ENCODE measurements at regions not wholly inside any gene's neighbourhood (a gene's known extent, or its start where the extent isn't known, plus 50 kb on each side); places are given as distances from the start of the nearest gene placed in this dataset.

DNA sequence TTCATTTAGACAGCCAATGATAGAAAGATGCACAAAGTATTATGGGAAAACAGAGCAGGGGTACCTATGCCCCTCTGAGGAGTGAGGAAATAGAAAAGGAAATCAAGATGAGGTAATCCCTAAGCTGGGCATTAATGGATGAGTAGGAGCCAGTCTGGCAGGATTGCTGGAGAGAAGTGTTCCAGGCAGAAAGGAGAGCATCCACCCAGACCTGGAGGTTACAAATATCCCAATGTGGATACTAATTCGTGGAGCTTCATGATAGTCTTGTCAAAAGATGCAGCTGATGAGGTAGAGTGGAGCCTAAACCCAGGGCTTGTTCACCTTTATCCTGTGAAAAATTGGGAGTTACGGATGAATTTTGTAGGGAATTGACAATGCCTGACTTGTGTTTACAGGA lies 328.0 kb downstream of the ZNF608 start:
- H3K9me3 ChIP-seq = peaks cover 0 to 15% (median 7%) of the 10 kb centered on the region in 4 donors
- TF ChIP-seq POLR2A (IDR thresholded peaks at IDR 0.05) (no peak), EP300 (IDR thresholded peaks at IDR 0.05) (no peak), POLR2AphosphoS5 (IDR thresholded peaks at IDR 0.05) (no peak)
- TF ChIP-seq, protein P1, sequence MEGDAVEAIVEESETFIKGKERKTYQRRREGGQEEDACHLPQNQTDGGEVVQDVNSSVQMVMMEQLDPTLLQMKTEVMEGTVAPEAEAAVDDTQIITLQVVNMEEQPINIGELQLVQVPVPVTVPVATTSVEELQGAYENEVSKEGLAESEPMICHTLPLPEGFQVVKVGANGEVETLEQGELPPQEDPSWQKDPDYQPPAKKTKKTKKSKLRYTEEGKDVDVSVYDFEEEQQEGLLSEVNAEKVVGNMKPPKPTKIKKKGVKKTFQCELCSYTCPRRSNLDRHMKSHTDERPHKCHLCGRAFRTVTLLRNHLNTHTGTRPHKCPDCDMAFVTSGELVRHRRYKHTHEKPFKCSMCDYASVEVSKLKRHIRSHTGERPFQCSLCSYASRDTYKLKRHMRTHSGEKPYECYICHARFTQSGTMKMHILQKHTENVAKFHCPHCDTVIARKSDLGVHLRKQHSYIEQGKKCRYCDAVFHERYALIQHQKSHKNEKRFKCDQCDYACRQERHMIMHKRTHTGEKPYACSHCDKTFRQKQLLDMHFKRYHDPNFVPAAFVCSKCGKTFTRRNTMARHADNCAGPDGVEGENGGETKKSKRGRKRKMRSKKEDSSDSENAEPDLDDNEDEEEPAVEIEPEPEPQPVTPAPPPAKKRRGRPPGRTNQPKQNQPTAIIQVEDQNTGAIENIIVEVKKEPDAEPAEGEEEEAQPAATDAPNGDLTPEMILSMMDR (IDR thresholded peaks at IDR 0.05) = no peak
- 82 to 94% (median 90%) methylated on average over 2 of the region's 2 CpGs for WGBS, 5 donors
- DNase-seq = no peak
- no peaks in the 10 kb centered on the region for H3K4me1 ChIP-seq
- H3K4me3 ChIP-seq = no peak overlapping the region
- intact Hi-C loops (cut with DNase I; ENCODE audit: low total_unique reads) = no loop called here
- no peaks in the 10 kb centered on the region for H3K36me3 ChIP-seq
- no peak overlapping the region for H3K27ac ChIP-seq
- no peaks in the 10 kb centered on the region for H3K27me3 ChIP-seq

DNA sequence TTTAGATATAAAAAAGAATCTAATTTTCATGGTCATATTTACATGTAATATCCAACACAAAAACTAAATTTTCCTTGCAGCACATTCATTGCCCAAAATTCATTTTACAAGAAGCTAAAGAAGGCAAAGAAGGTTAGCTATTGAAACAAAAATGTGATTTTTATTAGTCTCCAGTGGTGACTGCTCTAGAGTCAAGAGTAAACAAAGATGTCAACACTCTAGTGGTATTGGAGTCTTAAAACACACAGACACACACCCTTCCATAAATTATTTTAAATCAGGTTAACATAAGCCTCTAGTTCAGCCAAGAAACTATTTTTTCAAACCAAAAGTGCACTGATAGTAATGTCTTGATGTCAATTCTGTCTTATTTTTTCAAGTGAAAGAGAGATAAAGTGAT lies 329.2 kb downstream of the ZNF608 start:
- H3K36me3 ChIP-seq = no peaks in the 10 kb centered on the region
- no peak overlapping the region for H3K27ac ChIP-seq
- no peak for TF ChIP-seq EP300 (IDR thresholded peaks at IDR 0.05)
- TF ChIP-seq, protein P1 (IDR thresholded peaks at IDR 0.05) = no peak
- no peaks in the 10 kb centered on the region for H3K4me1 ChIP-seq
- H3K9me3 ChIP-seq = peaks cover 0 to 5% (median under 1%) of the 10 kb centered on the region in 4 donors
- intact Hi-C loops (cut with DNase I; ENCODE audit: low total_unique reads) = no loop called here
- H3K27me3 ChIP-seq = no peaks in the 10 kb centered on the region
- no peak overlapping the region for H3K4me3 ChIP-seq
- no peak for DNase-seq

DNA sequence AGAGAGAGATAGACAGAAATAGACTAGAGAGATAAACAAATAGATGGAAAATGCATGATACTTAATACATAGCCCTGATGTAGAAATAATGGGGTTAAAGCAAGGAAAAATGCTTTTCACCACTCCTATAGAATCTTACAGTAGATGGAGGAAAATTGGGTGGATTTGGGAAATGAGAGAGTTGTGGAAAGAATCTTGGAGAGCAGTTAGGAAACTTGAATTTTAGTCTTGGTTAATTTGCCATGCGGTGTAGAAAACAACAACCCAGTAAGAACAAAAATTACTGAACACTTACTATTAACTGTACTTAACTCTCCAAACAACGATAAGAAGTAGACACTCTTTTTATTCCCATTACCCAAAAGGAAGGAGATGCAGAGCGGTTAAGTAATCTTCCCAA lies 329.8 kb downstream of the ZNF608 start:
- Histone ChIP-seq H3K27ac (no peak overlapping the region), H3K27me3 (no peaks in the 10 kb centered on the region), H3K36me3 (no peaks in the 10 kb centered on the region), H3K4me3 (no peak overlapping the region), H3K9me3 (no peaks in the 10 kb centered on the region), H3K4me1 (no peaks in the 10 kb centered on the region)
- no peak for TF ChIP-seq POLR2A (IDR thresholded peaks at IDR 0.05)
- no peak for DNase-seq
- WGBS, 5 donors = 91 to 98% (median 96%) methylated on average over 3 of the region's 3 CpGs
- intact Hi-C loops (cut with DNase I; ENCODE audit: low total_unique reads) = no loop called here

DNA sequence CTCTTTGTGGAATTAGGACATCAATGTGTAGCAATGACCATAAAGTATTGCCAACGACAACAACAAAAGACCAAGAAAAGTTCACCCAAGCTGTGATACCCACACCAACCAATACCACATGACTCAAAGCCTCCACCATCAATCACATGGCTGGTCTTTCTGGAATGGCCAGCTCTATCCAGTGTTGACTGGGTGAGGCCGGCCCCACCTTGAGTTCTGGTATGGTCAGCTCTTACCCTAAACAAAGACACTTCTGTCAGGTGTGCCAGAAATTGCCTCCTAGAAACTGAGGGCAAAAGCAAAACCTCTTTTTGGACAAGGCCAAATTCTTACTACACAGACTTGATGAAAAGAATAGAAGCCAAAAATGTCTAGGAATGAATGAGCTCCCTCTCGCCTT lies 331.5 kb downstream of the ZNF608 start:
- Histone ChIP-seq H3K36me3 (no peaks in the 10 kb centered on the region), H3K9me3 (no peaks in the 10 kb centered on the region), H3K27me3 (no peaks in the 10 kb centered on the region), H3K4me1 (no peaks in the 10 kb centered on the region), H3K27ac (no peak overlapping the region), H3K4me3 (no peak overlapping the region)
- WGBS, 5 donors = 81 to 91% (median 86%) methylated on average over 3 of the region's 3 CpGs
- TF ChIP-seq POLR2AphosphoS5 (IDR thresholded peaks at IDR 0.05) (no peak), POLR2A (IDR thresholded peaks at IDR 0.05) (no peak), EP300 (IDR thresholded peaks at IDR 0.05) (no peak)
- TF ChIP-seq, protein P1 (IDR thresholded peaks at IDR 0.05) = no peak
- DNase-seq = no peak
- intact Hi-C loops (cut with DNase I; ENCODE audit: low total_unique reads) = no loop called here

DNA sequence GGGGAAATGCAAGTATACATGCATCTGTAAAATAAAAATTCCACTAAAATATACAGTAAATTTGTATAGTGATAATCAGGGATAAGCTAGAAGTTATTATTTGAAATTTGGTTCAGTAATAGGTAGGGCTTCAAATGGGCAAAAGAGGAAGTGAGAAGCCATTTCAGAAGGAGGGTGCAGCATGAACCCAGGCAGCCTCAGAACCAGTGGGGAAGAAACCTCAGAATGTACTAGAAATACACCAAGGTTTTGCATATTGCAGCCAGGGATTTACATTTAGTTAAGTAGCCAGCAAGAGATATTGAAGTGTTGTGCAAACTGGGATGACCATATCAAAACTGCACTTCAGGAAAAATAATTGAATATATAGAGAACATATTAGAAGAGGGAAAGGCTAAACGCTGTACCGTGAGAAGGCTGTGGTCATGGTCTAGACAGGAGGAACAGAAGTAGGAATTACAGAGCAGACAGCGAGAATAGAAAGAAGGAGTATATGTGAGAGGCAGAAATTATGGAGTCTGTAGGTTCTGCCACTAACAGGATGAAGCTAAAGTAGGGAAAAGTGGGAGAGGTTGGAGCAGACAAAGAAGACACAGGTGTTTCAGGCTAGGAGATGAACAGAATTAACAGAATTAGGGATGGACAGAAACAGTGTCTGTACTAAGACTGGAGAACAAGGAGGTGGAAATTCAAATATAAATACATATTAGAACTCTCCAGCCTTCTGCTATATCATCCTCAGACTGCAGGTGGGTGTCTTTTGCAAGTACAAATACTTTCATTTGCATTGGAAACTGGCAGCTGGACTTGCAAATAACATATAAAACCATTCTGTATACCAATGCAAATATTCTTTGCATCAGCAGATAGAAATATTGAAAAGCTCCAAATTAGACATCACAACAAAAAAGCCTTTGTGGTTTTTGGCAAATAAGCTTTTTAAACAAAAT lies 335.6 kb downstream of the ZNF608 start:
- H3K4me1 ChIP-seq = no peaks in the 10 kb centered on the region
- no peak overlapping the region for H3K27ac ChIP-seq
- no peak for DNase-seq
- intact Hi-C loops (cut with DNase I; ENCODE audit: low total_unique reads) = no loop called here
- 75 to 94% (median 92%) methylated on average over 3 of the region's 3 CpGs for WGBS, 5 donors
- TF ChIP-seq, protein P1 (IDR thresholded peaks at IDR 0.05) = no peak
- TF ChIP-seq POLR2AphosphoS5 (IDR thresholded peaks at IDR 0.05) (no peak), EP300 (IDR thresholded peaks at IDR 0.05) (no peak), POLR2A (IDR thresholded peaks at IDR 0.05) (no peak)
- H3K9me3 ChIP-seq = no peaks in the 10 kb centered on the region
- H3K36me3 ChIP-seq = no peaks in the 10 kb centered on the region
- H3K4me3 ChIP-seq = no peak overlapping the region
- H3K27me3 ChIP-seq = no peaks in the 10 kb centered on the region

All from stomach (tissue), 8 donors.